ENCODE measurements at regions not wholly inside any gene's neighbourhood (a gene's known extent, or its start where the extent isn't known, plus 50 kb on each side); places are given as distances from the start of the nearest gene placed in this dataset.

- ATAC-seq (no peak), FAIRE-seq (no peak), DNase-seq (ENCODE audit: low spot score) (no peak)
- Histone ChIP-seq H3K4me3 (replicated peaks in 1 of 3; ENCODE audit: insufficient read depth in 1 of 3, low read depth in 2 of 3, low read length in 3 of 3) (no peak overlapping the region), H3K27ac (ENCODE audit: extremely low read length, insufficient read depth, low read length) (no peak overlapping the region), H3K27me3 (ENCODE audit: control insufficient read depth in 1 of 2, insufficient read depth in 2 of 2, low read length in 2 of 2) (no peaks in the 10 kb centered on the region; a peak in 1 of 5 replicates), H3K4me2 (ENCODE audit: low read depth, low read length) (no peak overlapping the region), H4K20me1 (ENCODE audit: insufficient read depth, low read length) (no peaks in the 10 kb centered on the region), H3K9ac (ENCODE audit: insufficient read depth, low read depth, low read length) (no peak overlapping the region), H2AFZ (ENCODE audit: low read length) (no peak overlapping the region), H3K36me3 (replicated peaks in 1 of 2; ENCODE audit: control insufficient read depth in 1 of 2, insufficient read depth in 2 of 2, low read length in 2 of 2) (no peaks in the 10 kb centered on the region), H3K79me2 (ENCODE audit: insufficient read depth, low read length) (no peaks in the 10 kb centered on the region), H3K4me1 (ENCODE audit: insufficient read depth, low read length) (peaks cover 6% of the 10 kb centered on the region; the same call in 1 of the 2 replicates), H3K9me3 (ENCODE audit: low read length) (no peaks in the 10 kb centered on the region)
- POLR2A ChIA-PET = no interaction called here
- intact Hi-C loops (cut with micrococcal nuclease; ENCODE audit: unreplicated experiment) = loop anchor here (1.0 kb wide), 1 partner anchor 24 kb away; no protein-coding TSS in a partner anchor
- no peak for TF ChIP-seq TFE3 (CRISPR knock-in tag; IDR thresholded peaks at IDR 0.05)
- no peak for TF ChIP-seq MLXIP (CRISPR knock-in tag; IDR thresholded peaks at IDR 0.05; ENCODE audit: borderline replicate concordance)
- TF ChIP-seq SKI (IDR thresholded peaks at IDR 0.05; ENCODE audit: partially characterized antibody) = no peak
- TF ChIP-seq AGO1 (IDR thresholded peaks at IDR 0.05; ENCODE audit: low read depth, low read length, poor library complexity, severe bottlenecking) = no peak
- TF ChIP-seq NR2F1 (CRISPR knock-in tag; IDR thresholded peaks at IDR 0.05) = no peak
- no peak for TF ChIP-seq RARA (CRISPR knock-in tag; IDR thresholded peaks at IDR 0.05)
- TF ChIP-seq ZNF260 (CRISPR knock-in tag; IDR thresholded peaks at IDR 0.05; ENCODE audit: borderline replicate concordance, low read depth) = no peak
- TF ChIP-seq MIXL1 (CRISPR knock-in tag; IDR thresholded peaks at IDR 0.05) = no peak
- TF ChIP-seq FOXP1 (IDR thresholded peaks at IDR 0.05) = no peak
- TF ChIP-seq FOXP1 (CRISPR knock-in tag; IDR thresholded peaks at IDR 0.05) = no peak
- no peak for TF ChIP-seq STAG1 (CRISPR knock-in tag; IDR thresholded peaks at IDR 0.05)
- no peak for TF ChIP-seq TOPORS (CRISPR knock-in tag; IDR thresholded peaks at IDR 0.05)
- TF ChIP-seq CSRNP1 (CRISPR knock-in tag; IDR thresholded peaks at IDR 0.05) = no peak
- TF ChIP-seq ZBTB43 (CRISPR knock-in tag; conservative IDR thresholded peaks at IDR 0.05) = no peak
- TF ChIP-seq KDM3A (CRISPR knock-in tag; IDR thresholded peaks at IDR 0.05; ENCODE audit: low read depth) = no peak
- TF ChIP-seq CHD2 (IDR thresholded peaks at IDR 0.05; ENCODE audit: low read depth, low read length) = no peak
- TF ChIP-seq PCBP2 (optimal IDR thresholded peaks at IDR 0.05; ENCODE audit: low read depth, low read length, poor library complexity, severe bottlenecking) = no peak
- in situ Hi-C loops (cut with HindIII; ENCODE audit: extremely low pct_ligation_motif_present, low pct_unique_long_range_greater_than_20kb) = no loop called here
- CTCF ChIA-PET (ENCODE audit: low intra/inter-chr PET ratio, low total read pairs) = no interaction called here
- no TSS peak for BruUV-seq (replicated peaks)
Measured at GRCh38 chr13:44680746-44681355, 104.7 kb upstream of the TSC22D1 start.
